ENCODE measurements at regions not wholly inside any gene's neighbourhood (a gene's known extent, or its start where the extent isn't known, plus 50 kb on each side); places are given as distances from the start of the nearest gene placed in this dataset.

GRCh38 chr2:228559774-228560415 lies 378.4 kb upstream of the SPHKAP start:
- TF ChIP-seq, protein P1, sequence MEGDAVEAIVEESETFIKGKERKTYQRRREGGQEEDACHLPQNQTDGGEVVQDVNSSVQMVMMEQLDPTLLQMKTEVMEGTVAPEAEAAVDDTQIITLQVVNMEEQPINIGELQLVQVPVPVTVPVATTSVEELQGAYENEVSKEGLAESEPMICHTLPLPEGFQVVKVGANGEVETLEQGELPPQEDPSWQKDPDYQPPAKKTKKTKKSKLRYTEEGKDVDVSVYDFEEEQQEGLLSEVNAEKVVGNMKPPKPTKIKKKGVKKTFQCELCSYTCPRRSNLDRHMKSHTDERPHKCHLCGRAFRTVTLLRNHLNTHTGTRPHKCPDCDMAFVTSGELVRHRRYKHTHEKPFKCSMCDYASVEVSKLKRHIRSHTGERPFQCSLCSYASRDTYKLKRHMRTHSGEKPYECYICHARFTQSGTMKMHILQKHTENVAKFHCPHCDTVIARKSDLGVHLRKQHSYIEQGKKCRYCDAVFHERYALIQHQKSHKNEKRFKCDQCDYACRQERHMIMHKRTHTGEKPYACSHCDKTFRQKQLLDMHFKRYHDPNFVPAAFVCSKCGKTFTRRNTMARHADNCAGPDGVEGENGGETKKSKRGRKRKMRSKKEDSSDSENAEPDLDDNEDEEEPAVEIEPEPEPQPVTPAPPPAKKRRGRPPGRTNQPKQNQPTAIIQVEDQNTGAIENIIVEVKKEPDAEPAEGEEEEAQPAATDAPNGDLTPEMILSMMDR (IDR thresholded peaks at IDR 0.05): no peak
- TF ChIP-seq POLR2A (IDR thresholded peaks at IDR 0.05): no peak

Measured in vagina (tissue), 2 donors.